GM12801 (cell line): ENCODE measurements at regions not wholly inside any gene's neighbourhood (a gene's known extent, or its start where the extent isn't known, plus 50 kb on each side); places are given as distances from the start of the nearest gene placed in this dataset.

ENCODE experiments used
- TF ChIP-seq, protein P1 (sequence below): IDR thresholded peaks from one replicate; pipeline ENCODE4 v1.5.1; 2011; ENCODE audit warnings: control low read depth; ENCODE audit not compliant: insufficient read length; ENCODE audit errors: extremely low read depth

DNA sequence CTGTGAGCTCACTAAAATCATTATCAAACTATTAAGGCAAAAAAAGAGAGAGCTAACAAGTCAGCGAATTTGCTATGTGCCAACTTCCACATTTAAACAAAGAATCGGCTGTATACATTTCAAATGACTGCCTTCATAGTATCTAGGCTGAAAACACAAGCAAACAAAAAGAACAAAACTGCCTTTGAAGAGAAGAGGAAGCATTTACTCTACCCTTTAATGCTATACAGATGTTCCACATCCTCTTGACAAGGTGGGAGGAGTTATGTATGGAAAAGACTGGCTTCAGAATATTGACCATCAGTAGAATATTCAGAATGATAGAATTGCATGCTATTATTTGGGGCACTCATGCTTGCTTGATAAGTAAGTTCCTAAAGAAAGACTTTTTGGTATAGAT, 741.7 kb downstream of the PLCL1 start:
- TF ChIP-seq, protein P1, sequence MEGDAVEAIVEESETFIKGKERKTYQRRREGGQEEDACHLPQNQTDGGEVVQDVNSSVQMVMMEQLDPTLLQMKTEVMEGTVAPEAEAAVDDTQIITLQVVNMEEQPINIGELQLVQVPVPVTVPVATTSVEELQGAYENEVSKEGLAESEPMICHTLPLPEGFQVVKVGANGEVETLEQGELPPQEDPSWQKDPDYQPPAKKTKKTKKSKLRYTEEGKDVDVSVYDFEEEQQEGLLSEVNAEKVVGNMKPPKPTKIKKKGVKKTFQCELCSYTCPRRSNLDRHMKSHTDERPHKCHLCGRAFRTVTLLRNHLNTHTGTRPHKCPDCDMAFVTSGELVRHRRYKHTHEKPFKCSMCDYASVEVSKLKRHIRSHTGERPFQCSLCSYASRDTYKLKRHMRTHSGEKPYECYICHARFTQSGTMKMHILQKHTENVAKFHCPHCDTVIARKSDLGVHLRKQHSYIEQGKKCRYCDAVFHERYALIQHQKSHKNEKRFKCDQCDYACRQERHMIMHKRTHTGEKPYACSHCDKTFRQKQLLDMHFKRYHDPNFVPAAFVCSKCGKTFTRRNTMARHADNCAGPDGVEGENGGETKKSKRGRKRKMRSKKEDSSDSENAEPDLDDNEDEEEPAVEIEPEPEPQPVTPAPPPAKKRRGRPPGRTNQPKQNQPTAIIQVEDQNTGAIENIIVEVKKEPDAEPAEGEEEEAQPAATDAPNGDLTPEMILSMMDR = no peak

- TF ChIP-seq, protein P1 = no peak
Measured at GRCh38 chr2:198545411-198545810, 741.0 kb downstream of the PLCL1 start.

DNA sequence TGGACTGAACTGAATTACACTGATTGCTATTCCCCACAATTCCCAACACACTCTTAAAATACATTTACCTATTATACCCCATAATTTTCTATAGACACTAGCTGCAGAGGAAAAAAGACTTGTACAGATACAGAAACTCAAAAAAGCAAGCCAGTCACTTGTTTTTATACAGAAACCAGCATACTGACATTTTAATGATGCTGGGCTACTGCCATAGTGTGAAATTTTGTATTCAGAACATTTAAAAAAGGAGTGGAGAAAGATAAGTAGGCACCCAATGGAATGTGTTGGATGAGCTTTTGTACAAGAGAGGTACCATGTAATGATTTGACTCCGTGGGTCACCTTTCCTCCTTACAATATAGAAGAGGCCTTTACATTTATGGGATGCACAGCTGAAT, 740.1 kb downstream of the PLCL1 start:
- TF ChIP-seq, protein P1 = no peak

DNA sequence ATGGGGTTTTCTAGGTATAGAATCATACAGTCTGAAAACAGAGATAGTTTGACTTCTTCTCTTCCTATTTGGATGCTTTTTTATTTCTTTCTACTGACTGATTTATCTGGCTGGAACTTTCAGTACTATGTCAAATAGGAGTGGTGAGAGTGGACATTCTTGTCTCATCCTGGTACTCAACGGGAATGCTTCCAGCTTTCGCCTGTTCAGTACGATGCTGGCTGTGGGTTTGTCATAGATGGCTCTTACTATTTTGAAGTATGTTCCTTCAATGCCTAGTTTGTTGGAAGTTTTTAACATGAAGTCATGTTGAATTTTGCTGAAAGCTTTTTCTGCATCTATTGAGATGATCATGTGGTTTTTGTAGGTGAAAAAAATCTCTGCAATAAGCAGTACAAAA, 730.4 kb downstream of the PLCL1 start:
- TF ChIP-seq, protein P1 = no peak

- TF ChIP-seq, protein P1 = no peak
Measured at GRCh38 chr2:198525211-198525969, 721.0 kb downstream of the PLCL1 start.

DNA sequence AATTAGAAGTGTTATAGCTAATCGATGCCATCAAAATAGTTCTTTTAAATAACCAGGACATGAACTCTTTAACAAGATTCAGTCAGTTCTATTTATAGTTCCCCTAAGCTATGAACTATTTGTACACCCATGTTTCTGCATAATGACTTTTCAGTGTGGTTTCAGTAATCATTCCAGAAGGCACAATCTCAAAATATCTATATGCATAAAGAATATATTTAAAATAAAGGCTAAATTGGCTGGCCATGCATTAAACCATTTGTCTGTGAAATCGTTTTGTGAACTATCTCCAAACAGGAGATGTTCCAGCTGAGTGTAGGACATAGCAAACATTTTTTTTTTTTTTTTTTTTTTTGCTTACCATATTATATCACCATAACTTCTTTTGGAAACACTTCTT, 719.3 kb downstream of the PLCL1 start:
- TF ChIP-seq, protein P1 = no peak

GRCh38 chr2:198518935-198519334, 714.5 kb downstream of the PLCL1 start:
- TF ChIP-seq, protein P1 = no peak
